ENCODE measurements at regions not wholly inside any gene's neighbourhood (a gene's known extent, or its start where the extent isn't known, plus 50 kb on each side); places are given as distances from the start of the nearest gene placed in this dataset.
"Not testable (repeated sequence)": the region's sequence is repeated elsewhere in the genome, so short reads cannot be mapped to it uniquely, and the experiment has no call there.

- TF ChIP-seq CTCF (conservative IDR thresholded peaks at IDR 0.05): no peak
- no peak overlapping the region for H3K27ac ChIP-seq
These were observed 82.7 kb upstream of the SFSWAP start for GRCh38 chr12:131628023-131628740.

GRCh38 chr12:131628766-131629448, 82.0 kb upstream of the SFSWAP start:
- no peak overlapping the region for H3K27ac ChIP-seq
- no peak for TF ChIP-seq CTCF (conservative IDR thresholded peaks at IDR 0.05)

GRCh38 chr12:131631230-131631629, 79.7 kb upstream of the SFSWAP start:
- H3K27ac ChIP-seq: no peak overlapping the region
- TF ChIP-seq CTCF (conservative IDR thresholded peaks at IDR 0.05): no peak

GRCh38 chr12:131631889-131632651, 78.8 kb upstream of the SFSWAP start:
- not testable (repeated sequence) for H3K27ac ChIP-seq

- not testable (repeated sequence) for H3K27ac ChIP-seq
These were observed 78.3 kb upstream of the SFSWAP start for GRCh38 chr12:131632652-131633023.

- H3K27ac ChIP-seq: not testable (repeated sequence)
These were observed 77.3 kb upstream of the SFSWAP start for GRCh38 chr12:131633610-131634009.

- no peak overlapping the region for H3K27ac ChIP-seq
- no peak for TF ChIP-seq CTCF (conservative IDR thresholded peaks at IDR 0.05)
These were observed 76.9 kb upstream of the SFSWAP start for GRCh38 chr12:131634037-131634436.

GRCh38 chr12:131635012-131635411, 75.9 kb upstream of the SFSWAP start:
- H3K27ac ChIP-seq: not testable (repeated sequence)

GRCh38 chr12:131635491-131636122, 75.3 kb upstream of the SFSWAP start:
- no peak for TF ChIP-seq CTCF (conservative IDR thresholded peaks at IDR 0.05)
- H3K27ac ChIP-seq: no peak overlapping the region

Data from VCaP (cell line).